Skeletal muscle satellite cell (primary cell): ENCODE measurements at regions not wholly inside any gene's neighbourhood (a gene's known extent, or its start where the extent isn't known, plus 50 kb on each side); places are given as distances from the start of the nearest gene placed in this dataset.
A peak's percentile ranks its signal among the peaks of the same experiment; 100 is the strongest.

ENCODE experiments used
- H3K27me3 ChIP-seq: 2 replicates; pipeline ENCODE4 v1.7.0; 2013; ENCODE audit warnings: low read length; ENCODE audit not compliant: control insufficient read depth, insufficient read depth
- H3K36me3 ChIP-seq: 2 replicates; pipeline ENCODE4 v1.7.0; 2013; ENCODE audit warnings: mild to moderate bottlenecking, control low read depth, low read length; ENCODE audit not compliant: insufficient read depth
- H3K4me1 ChIP-seq: 2 replicates; pipeline ENCODE4 v1.7.0; 2013; ENCODE audit warnings: low read length; ENCODE audit not compliant: control insufficient read depth, insufficient read depth
- H3K4me2 ChIP-seq: 2 replicates; pipeline ENCODE4 v1.7.0; 2013; ENCODE audit warnings: mild to moderate bottlenecking, low read length
- H3K4me3 ChIP-seq: 2 replicates; pipeline ENCODE4 v1.7.0; 2013; ENCODE audit warnings: low read length
- H3K9ac ChIP-seq: 2 replicates; pipeline ENCODE4 v1.7.0; 2013; ENCODE audit warnings: mild to moderate bottlenecking, low read depth, low read length, moderate library complexity
- H3K9me3 ChIP-seq: replicated peaks from 2 replicates; pipeline ENCODE4 v1.7.0; 2013; ENCODE audit warnings: mild to moderate bottlenecking, control low read depth, low read length

GRCh38 chr9:17062497-17062896 is 72.3 kb upstream of the CNTLN start:
- Histone ChIP-seq H3K9ac (no peak overlapping the region), H3K9me3 (no peaks in the 10 kb centered on the region), H3K36me3 (no peaks in the 10 kb centered on the region), H3K27me3 (no peaks in the 10 kb centered on the region), H3K4me3 (no peak overlapping the region), H3K4me1 (peaks cover 6% of the 10 kb centered on the region), H3K4me2 (no peak overlapping the region)

GRCh38 chr9:17060450-17060849 is 74.4 kb upstream of the CNTLN start:
- no peaks in the 10 kb centered on the region for H3K36me3 ChIP-seq
- no peak overlapping the region for H3K9ac ChIP-seq
- no peaks in the 10 kb centered on the region for H3K27me3 ChIP-seq
- H3K4me1 ChIP-seq, result peaks cover 6% of the 10 kb centered on the region
- no peak overlapping the region for H3K4me2 ChIP-seq
- no peaks in the 10 kb centered on the region for H3K9me3 ChIP-seq
- no peak overlapping the region for H3K4me3 ChIP-seq

GRCh38 chr9:17059465-17059864 is 75.4 kb upstream of the CNTLN start:
- H3K9ac ChIP-seq, result no peak overlapping the region
- H3K36me3 ChIP-seq, result no peaks in the 10 kb centered on the region
- no peaks in the 10 kb centered on the region for H3K4me1 ChIP-seq
- no peaks in the 10 kb centered on the region for H3K9me3 ChIP-seq
- no peak overlapping the region for H3K4me3 ChIP-seq
- H3K4me2 ChIP-seq, result no peak overlapping the region
- H3K27me3 ChIP-seq, result no peaks in the 10 kb centered on the region

GRCh38 chr9:17057729-17058128 is 77.1 kb upstream of the CNTLN start:
- H3K9me3 ChIP-seq, result no peaks in the 10 kb centered on the region
- no peaks in the 10 kb centered on the region for H3K36me3 ChIP-seq
- H3K27me3 ChIP-seq, result no peaks in the 10 kb centered on the region
- no peak overlapping the region for H3K4me2 ChIP-seq
- no peak overlapping the region for H3K4me3 ChIP-seq
- H3K9ac ChIP-seq, result no peak overlapping the region
- H3K4me1 ChIP-seq, result no peaks in the 10 kb centered on the region

GRCh38 chr9:17052626-17053025 is 82.2 kb upstream of the CNTLN start:
- Histone ChIP-seq H3K4me3 (no peak overlapping the region), H3K27me3 (no peaks in the 10 kb centered on the region), H3K4me1 (no peaks in the 10 kb centered on the region), H3K9ac (no peak overlapping the region), H3K9me3 (no peaks in the 10 kb centered on the region), H3K36me3 (no peaks in the 10 kb centered on the region), H3K4me2 (no peak overlapping the region)

GRCh38 chr9:17045381-17045940 is 89.4 kb upstream of the CNTLN start:
- Histone ChIP-seq H3K4me3 (no peak overlapping the region), H3K9me3 (no peaks in the 10 kb centered on the region), H3K4me1 (no peaks in the 10 kb centered on the region), H3K4me2 (no peak overlapping the region), H3K36me3 (no peaks in the 10 kb centered on the region), H3K9ac (no peak overlapping the region), H3K27me3 (no peaks in the 10 kb centered on the region)

GRCh38 chr9:17031546-17031945 is 103.3 kb upstream of the CNTLN start:
- Histone ChIP-seq H3K27me3 (no peaks in the 10 kb centered on the region), H3K4me2 (no peak overlapping the region), H3K36me3 (no peaks in the 10 kb centered on the region), H3K9ac (no peak overlapping the region), H3K4me1 (no peaks in the 10 kb centered on the region), H3K4me3 (no peak overlapping the region), H3K9me3 (no peaks in the 10 kb centered on the region)

GRCh38 chr9:17025281-17025680 is 109.6 kb upstream of the CNTLN start:
- Histone ChIP-seq H3K9me3 (no peaks in the 10 kb centered on the region), H3K9ac (no peak overlapping the region), H3K4me2 (no peak overlapping the region), H3K4me3 (no peak overlapping the region), H3K4me1 (no peaks in the 10 kb centered on the region), H3K27me3 (no peaks in the 10 kb centered on the region), H3K36me3 (no peaks in the 10 kb centered on the region)

GRCh38 chr9:17024129-17024528 is 110.7 kb upstream of the CNTLN start:
- H3K9me3 ChIP-seq, result no peaks in the 10 kb centered on the region
- H3K9ac ChIP-seq, result no peak overlapping the region
- no peaks in the 10 kb centered on the region for H3K27me3 ChIP-seq
- no peak overlapping the region for H3K4me3 ChIP-seq
- peaks cover 5% of the 10 kb centered on the region for H3K4me1 ChIP-seq
- no peaks in the 10 kb centered on the region for H3K36me3 ChIP-seq
- no peak overlapping the region for H3K4me2 ChIP-seq

- H3K27me3 ChIP-seq, result no peaks in the 10 kb centered on the region
- no peak overlapping the region for H3K9ac ChIP-seq
- H3K9me3 ChIP-seq, result no peaks in the 10 kb centered on the region
- no peaks in the 10 kb centered on the region for H3K36me3 ChIP-seq
- no peak overlapping the region for H3K4me2 ChIP-seq
- H3K4me3 ChIP-seq, result no peak overlapping the region
- peaks cover 30% of the 10 kb centered on the region for H3K4me1 ChIP-seq
Observed at GRCh38 chr9:17021387-17021970, 113.4 kb upstream of the CNTLN start.

GRCh38 chr9:17019398-17019797 is 115.4 kb upstream of the CNTLN start:
- H3K36me3 ChIP-seq, result no peaks in the 10 kb centered on the region
- no peak overlapping the region for H3K4me2 ChIP-seq
- H3K27me3 ChIP-seq, result no peaks in the 10 kb centered on the region
- H3K9ac ChIP-seq, result no peak overlapping the region
- no peaks in the 10 kb centered on the region for H3K9me3 ChIP-seq
- peaks cover 31% of the 10 kb centered on the region for H3K4me1 ChIP-seq
- H3K4me3 ChIP-seq, result no peak overlapping the region

- H3K9ac ChIP-seq, result peak overlapping the region; percentile 80
- peak overlapping the region; percentile 48 for H3K4me3 ChIP-seq
- peak overlapping the region; percentile 76 for H3K4me2 ChIP-seq
- H3K4me1 ChIP-seq, result peaks cover 31% of the 10 kb centered on the region
- no peaks in the 10 kb centered on the region for H3K36me3 ChIP-seq
- no peaks in the 10 kb centered on the region for H3K9me3 ChIP-seq
- H3K27me3 ChIP-seq, result no peaks in the 10 kb centered on the region
Observed at GRCh38 chr9:17018540-17019196, 116.2 kb upstream of the CNTLN start.
